ENCODE measurements at regions not wholly inside any gene's neighbourhood (a gene's known extent, or its start where the extent isn't known, plus 50 kb on each side); places are given as distances from the start of the nearest gene placed in this dataset.
A peak's percentile ranks its signal among the peaks of the same experiment; 100 is the strongest.
"Not testable (repeated sequence)": the region's sequence is repeated elsewhere in the genome, so short reads cannot be mapped to it uniquely, and the experiment has no call there.

DNA sequence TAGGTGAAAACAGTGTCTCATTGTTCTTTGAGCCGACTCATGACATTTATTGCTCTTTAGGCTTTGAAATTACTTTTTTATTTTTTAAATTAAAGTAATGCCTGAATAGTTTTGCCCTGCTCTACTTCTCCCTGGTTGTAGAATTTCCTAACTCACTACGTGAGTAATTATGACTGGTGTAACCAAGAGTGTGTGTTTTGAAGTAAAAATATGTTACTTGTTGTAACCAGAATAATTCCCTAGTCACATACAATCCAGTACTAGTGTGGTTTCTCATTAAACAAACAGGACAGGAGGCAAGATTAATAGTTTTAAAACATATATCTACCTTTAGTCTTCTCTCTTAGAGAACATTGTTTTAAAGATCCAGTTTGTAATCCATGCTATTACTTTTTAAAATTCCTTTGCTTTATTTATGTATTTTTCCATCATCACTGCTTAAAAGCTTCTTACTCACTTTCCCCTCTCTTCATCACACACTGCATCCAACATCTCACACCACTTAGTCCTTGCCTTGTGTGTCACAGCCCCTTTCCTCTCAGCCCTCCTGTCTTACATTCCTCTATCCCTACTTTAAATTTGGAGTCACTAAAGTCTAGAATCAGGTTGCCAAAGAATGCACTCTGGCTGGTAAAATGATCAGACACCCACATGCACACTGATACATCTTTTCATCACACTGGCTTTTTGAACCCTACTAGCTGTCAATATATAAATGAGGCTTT lies 219.7 kb downstream of the WNT5A start:
- TF ChIP-seq, protein P1, sequence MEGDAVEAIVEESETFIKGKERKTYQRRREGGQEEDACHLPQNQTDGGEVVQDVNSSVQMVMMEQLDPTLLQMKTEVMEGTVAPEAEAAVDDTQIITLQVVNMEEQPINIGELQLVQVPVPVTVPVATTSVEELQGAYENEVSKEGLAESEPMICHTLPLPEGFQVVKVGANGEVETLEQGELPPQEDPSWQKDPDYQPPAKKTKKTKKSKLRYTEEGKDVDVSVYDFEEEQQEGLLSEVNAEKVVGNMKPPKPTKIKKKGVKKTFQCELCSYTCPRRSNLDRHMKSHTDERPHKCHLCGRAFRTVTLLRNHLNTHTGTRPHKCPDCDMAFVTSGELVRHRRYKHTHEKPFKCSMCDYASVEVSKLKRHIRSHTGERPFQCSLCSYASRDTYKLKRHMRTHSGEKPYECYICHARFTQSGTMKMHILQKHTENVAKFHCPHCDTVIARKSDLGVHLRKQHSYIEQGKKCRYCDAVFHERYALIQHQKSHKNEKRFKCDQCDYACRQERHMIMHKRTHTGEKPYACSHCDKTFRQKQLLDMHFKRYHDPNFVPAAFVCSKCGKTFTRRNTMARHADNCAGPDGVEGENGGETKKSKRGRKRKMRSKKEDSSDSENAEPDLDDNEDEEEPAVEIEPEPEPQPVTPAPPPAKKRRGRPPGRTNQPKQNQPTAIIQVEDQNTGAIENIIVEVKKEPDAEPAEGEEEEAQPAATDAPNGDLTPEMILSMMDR (IDR thresholded peaks at IDR 0.05; ENCODE audit: insufficient read depth, low read length, severe bottlenecking) = no peak
- Histone ChIP-seq H3K36me3 (ENCODE audit: control insufficient read depth, insufficient read depth, low read length) (no peaks in the 10 kb centered on the region), H3K4me3 (ENCODE audit: low read depth, low read length) (no peak overlapping the region), H3K27me3 (ENCODE audit: control insufficient read depth, insufficient read depth, low read length) (no peaks in the 10 kb centered on the region)
- no peak for DNase-seq (ENCODE audit: low read depth)
- FAIRE-seq = no peak

DNA sequence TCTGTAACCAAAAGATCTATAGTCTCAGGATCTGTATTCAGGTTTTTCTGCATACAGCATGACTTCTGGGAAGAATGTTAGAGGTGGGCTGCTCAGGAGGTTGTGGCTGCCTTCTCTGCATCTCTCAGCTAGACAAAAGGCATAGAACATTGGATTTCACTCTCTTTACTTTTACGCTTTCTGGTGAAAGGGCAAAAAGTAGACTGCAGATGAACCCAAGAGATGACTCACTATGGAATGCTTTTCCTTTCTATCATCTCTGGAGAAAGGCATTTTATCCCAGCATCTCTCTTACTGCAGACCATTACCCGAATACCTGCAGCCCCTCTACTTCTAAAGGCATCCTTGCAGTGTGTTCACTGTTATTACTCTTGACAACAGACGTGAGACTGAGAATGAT lies 222.2 kb downstream of the WNT5A start:
- H3K27me3 ChIP-seq (ENCODE audit: control insufficient read depth, insufficient read depth, low read length) = no peaks in the 10 kb centered on the region
- no peaks in the 10 kb centered on the region for H3K36me3 ChIP-seq (ENCODE audit: control insufficient read depth, insufficient read depth, low read length)
- no peak overlapping the region for H3K4me3 ChIP-seq (ENCODE audit: low read depth, low read length)
- TF ChIP-seq, protein P1 (IDR thresholded peaks at IDR 0.05; ENCODE audit: insufficient read depth, low read length, severe bottlenecking) = no peak
- FAIRE-seq (no peak), DNase-seq (ENCODE audit: low read depth) (no peak)

DNA sequence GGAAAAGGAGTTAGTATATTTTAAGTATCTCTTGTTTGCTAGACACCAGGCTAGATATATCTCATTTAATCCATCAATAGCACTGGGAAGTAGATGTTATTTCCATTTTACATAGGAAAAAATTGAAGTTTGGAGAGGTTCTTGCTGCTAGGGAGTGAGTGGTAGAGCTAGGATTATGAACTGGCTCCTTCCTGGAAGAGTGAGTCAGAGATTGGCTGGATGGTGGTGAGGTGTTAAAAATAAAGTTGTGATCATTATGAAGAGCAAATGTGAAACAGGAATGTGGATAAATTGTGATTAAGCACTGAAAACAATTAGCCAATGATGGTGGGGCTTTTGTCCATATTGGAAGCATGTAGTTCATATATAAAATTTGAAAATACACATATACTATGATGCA lies 234.2 kb downstream of the WNT5A start:
- H3K36me3 ChIP-seq (ENCODE audit: control insufficient read depth, insufficient read depth, low read length) = no peaks in the 10 kb centered on the region
- DNase-seq (ENCODE audit: low read depth) (no peak), FAIRE-seq (no peak)
- H3K4me3 ChIP-seq (ENCODE audit: low read depth, low read length) = no peak overlapping the region
- TF ChIP-seq, protein P1 (IDR thresholded peaks at IDR 0.05; ENCODE audit: insufficient read depth, low read length, severe bottlenecking) = no peak
- H3K27me3 ChIP-seq (ENCODE audit: control insufficient read depth, insufficient read depth, low read length) = no peaks in the 10 kb centered on the region

DNA sequence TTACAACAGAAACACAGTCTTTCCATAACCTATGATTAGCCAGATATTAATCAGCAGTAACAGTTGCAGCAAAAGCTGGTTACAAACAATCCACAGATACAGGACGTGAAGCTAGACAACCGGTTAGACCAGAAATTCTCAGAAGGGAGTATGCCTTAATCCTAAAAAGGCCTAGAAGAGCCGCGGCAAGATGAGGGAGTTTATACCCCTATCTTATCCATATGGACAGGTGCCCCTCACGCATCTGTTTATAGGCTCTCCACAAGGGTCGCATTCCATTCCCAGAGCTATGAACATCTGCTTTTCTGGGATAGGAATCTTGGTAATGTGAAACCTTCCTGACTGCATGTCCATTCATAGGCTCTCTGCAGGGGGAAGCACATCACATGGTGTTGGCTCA lies 237.9 kb downstream of the WNT5A start:
- not testable (repeated sequence) for H3K27me3 ChIP-seq (ENCODE audit: control insufficient read depth, insufficient read depth, low read length); H3K4me3 ChIP-seq (ENCODE audit: low read depth, low read length); FAIRE-seq; H3K36me3 ChIP-seq (ENCODE audit: control insufficient read depth, insufficient read depth, low read length); DNase-seq (ENCODE audit: low read depth)

DNA sequence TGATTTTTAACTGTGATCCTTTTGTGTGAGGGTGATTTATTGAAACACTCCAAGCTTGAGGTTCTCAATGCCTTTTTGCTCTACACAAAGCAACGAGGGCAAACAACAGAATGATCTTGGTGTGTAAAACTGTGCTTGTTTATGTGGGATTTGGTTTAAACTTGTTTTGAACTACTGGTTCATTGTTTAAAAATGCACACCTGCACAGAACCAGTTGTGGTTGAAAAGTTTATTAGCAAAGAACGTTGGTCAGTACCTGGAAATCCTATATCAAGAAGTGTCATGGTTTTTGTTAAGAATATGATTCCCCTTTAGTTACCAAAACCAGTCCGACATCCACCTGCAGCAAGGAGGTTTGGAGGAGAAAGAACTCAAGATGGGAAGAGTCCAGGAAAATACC lies 239.4 kb downstream of the WNT5A start:
- DNase-seq (ENCODE audit: low read depth) = peak; percentile 26
- TF ChIP-seq, protein P1 (IDR thresholded peaks at IDR 0.05; ENCODE audit: insufficient read depth, low read length, severe bottlenecking) = no peak

DNA sequence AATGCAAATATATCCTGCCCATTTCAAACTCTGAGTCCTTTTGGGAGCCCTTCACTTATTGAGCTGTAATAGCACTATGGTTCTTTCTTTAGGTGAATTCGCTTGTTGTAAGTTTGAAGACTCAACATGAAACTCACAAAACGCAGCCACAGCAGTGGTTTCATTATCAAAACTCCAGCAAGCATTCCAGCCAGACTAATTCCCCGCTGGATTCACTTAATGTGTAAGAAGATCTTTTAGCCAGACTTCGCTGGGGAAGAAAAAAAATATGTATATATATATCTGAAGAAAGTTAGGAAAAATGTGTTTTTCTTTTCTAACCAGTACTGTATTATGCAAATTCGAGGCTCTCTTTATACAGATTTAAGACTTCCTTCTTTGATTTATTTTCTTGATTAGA lies 241.1 kb downstream of the WNT5A start:
- no peaks in the 10 kb centered on the region for H3K27me3 ChIP-seq (ENCODE audit: control insufficient read depth, insufficient read depth, low read length)
- TF ChIP-seq, protein P1 (IDR thresholded peaks at IDR 0.05; ENCODE audit: insufficient read depth, low read length, severe bottlenecking) = no peak
- H3K36me3 ChIP-seq (ENCODE audit: control insufficient read depth, insufficient read depth, low read length) = no peaks in the 10 kb centered on the region
- DNase-seq (ENCODE audit: low read depth) (no peak), FAIRE-seq (no peak)
- H3K4me3 ChIP-seq (ENCODE audit: low read depth, low read length) = no peak overlapping the region

More for the DNA sequence above, 239.4 kb downstream of the WNT5A start:
- no peaks in the 10 kb centered on the region for H3K27me3 ChIP-seq (ENCODE audit: control insufficient read depth, insufficient read depth, low read length)
- no peak for FAIRE-seq
- H3K4me3 ChIP-seq (ENCODE audit: low read depth, low read length) = no peak overlapping the region
- H3K36me3 ChIP-seq (ENCODE audit: control insufficient read depth, insufficient read depth, low read length) = no peaks in the 10 kb centered on the region

Measured in bronchial epithelial cell (primary cell).